HG03039 (cell line): ENCODE measurements at regions not wholly inside any gene's neighbourhood (a gene's known extent, or its start where the extent isn't known, plus 50 kb on each side); places are given as distances from the start of the nearest gene placed in this dataset.

Source experiments
- ATAC-seq: cut with Tn5 transposase; IDR thresholded peaks from one replicate; pipeline ENCODE4 v1.9.1; 2021; ENCODE audit warnings: mild to moderate bottlenecking, moderate library complexity; ENCODE audit not compliant: unreplicated experiment

DNA sequence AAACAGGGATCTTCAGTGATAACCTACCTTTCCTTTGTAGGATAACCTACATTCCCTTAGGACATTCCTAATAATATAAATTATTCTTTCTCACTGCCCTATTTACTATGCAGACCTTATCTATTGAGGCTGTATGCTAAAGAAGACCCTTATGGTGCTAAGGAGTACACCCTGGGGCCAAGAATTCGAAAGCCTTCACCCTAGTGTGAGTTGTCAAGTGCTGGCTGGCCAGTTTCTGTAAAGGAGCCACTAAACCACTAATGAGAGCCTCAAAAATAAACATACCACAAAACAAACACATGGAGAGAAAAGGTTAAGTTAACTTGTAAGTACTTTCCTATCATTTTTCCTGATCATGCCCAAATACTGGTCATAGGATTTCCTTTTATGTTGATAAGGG lies 315.0 kb upstream of the CAMK1G start:
- ATAC-seq = no peak

DNA sequence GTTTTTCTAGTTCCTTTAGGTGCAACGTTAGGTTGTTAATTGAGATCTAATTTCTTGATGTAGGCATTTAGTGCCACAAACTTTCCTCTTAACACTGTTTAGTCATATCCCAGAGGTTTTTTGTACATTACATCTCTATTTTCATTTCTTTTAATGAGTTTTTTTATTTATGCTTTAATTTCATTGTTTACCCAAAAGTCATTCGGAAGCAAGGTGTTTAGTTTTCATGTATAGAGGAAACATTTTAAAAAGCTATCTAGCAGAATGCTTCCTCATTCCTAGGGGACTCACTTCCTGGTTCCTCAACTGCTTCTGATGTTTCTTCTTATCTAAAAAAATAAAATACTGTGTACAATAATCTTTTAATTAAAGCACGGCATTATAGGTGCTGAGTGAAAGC lies 307.2 kb upstream of the CAMK1G start:
- no peak for ATAC-seq

DNA sequence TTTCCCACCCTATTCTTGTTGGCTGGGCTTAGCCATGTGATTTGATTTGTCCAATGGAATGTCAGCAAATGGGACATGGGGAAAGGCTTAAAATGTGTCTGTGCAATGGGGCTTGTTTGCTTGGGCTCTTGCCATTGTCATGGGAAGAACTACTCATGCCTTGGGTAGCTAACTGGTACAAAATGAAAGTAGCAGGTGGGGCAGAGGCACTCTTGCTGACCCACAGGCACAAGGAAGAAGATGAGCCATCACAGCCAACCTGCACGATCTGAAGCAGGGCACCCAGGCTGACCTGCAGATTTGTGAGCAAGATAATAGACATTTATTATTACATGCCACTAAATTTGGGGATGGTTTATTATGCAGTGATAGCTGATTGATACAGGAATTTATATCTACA lies 305.9 kb upstream of the CAMK1G start:
- no peak for ATAC-seq

DNA sequence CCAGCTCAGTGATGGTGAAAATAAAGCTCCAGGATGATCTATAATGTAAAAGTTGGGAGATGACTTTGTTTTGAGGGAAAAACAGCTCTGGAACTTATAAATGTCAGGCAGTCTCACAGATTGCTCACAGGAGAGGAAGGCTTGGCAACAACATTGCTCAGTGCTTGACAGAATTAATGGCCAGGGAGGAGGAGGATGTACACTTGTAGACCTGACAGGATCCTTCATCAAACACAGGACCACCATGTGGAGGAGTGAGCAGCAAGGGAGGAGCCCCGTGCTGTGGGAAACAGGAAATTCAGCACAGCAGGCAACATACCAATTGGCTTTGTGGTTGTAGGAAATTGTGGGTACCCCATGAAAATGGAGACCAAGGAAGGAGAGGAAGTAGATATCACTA lies 291.8 kb upstream of the CAMK1G start:
- no peak for ATAC-seq

DNA sequence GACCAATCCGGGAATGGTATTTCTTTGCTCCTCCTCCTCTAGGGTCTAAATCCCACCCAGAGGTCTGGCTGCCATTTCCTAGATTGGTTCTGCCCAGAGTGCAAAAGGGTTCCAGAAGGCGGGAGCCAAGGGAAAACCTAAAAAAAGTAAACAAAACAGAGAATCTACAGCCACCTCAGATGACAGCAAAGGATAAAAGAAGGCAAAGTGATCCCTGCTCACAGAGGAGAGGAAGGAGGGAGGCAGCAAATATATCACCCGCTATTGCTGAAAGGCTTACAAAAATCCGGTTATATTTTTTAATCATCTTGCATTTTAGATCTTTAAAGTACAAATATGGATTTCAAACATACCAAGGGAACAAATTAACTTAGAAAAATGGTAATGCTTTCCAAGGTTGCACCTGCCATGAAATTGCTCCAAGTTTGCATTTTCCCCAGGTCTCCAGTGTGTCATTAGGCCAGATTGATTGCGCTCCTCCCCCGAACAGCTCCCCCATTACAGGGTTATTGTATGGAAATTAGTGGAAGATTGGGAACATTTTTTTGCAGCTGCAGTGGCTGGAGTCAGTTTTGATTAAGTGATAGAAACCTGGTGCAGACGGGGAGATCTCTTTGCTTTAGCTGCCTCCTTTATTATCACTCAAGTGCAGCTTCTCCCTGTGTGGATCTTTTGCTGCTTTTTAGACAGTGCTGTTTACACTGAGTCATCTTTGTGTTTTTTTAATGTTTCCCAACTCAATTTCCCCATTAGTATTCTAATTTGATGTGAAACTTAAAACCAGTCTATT lies 280.5 kb upstream of the CAMK1G start:
- no peak for ATAC-seq

DNA sequence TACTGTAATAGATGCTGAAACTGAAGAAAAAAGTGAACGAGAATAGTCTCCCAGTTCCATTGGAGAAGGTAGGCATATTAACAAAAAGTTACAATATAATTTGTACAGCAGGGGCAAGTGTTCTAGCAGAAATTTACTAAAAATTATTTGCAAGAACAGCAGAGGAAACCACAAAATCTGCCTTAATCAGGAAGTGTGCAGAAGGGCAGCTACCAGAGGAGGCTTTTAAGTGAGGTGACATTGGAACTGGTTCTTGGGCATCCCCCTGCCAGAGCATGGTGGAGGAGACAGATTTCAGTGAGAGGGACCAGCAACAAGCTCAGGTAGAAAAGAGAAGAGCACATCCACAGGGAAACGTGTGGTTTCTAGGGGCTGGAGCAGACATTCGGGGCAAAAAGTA lies 279.3 kb upstream of the CAMK1G start:
- ATAC-seq = no peak

DNA sequence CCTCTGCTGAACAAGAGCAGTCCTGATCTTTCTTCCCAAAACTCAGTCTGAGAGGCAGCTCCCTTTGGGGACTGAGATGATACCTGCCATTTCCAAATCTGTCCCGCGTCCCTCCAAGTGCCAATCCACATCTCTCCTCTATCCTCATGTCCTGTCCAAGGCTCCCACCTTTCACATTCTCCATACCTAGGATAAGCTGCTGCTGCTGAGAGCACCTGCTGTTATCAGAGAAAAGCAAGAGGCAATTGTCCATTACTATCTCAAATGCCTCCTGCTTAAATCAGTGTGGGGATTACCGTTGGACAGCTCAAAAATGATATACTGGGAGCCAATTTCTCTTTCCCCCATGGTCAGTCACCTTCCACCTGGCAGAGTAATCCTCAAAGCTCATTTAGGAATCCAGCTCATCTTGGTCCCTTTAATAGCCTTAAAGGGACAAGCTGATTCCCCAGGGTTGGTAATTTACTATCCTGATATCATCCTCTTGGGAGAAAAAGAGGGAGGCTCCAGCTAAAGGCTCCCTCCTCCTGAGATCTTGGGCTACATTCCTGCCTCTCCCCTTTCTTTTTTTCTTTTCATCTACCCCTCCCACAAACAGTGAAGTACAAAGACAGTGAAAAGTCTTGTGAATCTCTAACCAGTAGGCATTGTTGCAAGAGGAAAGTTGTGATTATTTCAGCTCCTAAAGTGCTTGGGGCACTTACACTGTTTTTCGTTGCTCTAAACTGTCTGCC lies 278.1 kb upstream of the CAMK1G start:
- ATAC-seq = no peak

DNA sequence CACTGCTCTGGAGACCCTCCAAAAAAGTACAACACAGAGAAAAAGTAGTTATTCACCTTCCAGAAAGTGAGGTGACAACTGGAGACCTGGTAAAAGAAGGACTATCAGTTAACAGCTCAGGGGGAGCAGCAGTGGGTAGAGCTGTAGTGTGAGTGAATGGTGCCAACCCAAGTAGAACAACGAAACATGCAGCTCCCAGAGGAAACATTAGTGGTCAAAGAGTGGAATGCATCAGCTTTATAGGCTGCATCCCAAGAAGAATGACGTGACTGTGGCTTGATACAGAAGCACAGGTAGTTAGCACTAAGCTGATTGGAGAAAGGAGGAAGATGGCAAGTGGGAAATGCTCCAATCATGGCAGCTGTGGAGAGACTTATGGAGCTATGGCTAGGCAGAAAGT lies 275.7 kb upstream of the CAMK1G start:
- no peak for ATAC-seq

DNA sequence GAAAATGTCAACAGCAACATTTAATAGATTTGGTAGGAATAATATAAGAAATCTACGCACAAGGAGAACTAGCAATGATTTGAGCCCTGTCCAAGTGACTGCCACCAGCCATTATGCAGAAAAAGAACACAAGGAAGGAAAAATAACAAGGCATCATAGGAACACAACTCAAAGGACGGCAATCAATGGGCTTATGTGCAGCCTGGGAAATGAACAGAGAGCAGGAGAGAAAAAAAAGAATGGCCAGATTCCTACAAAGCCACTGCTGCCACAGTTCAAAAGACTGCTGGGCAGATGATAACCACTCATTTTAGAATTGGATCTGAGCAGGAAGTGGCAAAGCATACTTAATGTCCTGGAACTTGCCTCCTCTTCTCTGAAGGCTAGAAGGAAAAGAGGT lies 274.3 kb upstream of the CAMK1G start:
- ATAC-seq = no peak

DNA sequence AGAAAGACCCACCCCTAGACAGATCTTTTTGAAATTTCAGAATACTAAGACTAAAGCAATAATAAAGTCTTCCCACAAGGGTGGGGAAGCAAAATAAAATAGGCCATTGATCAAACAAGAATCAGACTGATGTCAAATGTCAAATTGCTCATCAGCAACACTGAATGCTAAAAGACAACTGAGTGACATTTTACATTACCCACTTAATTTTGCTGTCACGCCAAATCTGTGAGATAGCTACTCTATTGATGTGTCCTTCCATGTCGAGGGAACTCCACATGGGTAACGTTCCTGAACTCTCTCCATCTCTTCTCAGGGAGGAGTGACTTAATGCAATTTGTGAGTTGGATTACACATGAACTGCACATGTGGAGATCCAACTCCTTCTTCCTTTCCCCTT lies 271.7 kb upstream of the CAMK1G start:
- no peak for ATAC-seq

DNA sequence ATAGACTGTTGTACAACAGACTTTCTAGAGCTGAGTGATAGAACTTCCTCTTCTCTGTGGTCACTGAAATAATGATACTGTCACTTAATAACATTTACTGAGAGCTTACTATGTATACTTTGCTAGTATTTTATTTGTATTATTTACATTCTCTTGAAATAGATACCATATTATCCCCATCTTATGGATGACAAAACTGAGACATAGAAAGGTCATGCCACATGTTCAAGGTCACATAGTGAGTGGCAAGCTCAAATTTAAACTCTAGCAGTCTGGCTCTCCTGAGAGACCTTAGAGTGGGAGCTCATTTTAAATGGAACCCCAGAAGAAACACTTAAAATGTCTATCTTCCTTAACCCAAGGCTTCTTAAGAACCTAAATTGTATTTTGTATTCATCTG lies 266.6 kb upstream of the CAMK1G start:
- no peak for ATAC-seq

DNA sequence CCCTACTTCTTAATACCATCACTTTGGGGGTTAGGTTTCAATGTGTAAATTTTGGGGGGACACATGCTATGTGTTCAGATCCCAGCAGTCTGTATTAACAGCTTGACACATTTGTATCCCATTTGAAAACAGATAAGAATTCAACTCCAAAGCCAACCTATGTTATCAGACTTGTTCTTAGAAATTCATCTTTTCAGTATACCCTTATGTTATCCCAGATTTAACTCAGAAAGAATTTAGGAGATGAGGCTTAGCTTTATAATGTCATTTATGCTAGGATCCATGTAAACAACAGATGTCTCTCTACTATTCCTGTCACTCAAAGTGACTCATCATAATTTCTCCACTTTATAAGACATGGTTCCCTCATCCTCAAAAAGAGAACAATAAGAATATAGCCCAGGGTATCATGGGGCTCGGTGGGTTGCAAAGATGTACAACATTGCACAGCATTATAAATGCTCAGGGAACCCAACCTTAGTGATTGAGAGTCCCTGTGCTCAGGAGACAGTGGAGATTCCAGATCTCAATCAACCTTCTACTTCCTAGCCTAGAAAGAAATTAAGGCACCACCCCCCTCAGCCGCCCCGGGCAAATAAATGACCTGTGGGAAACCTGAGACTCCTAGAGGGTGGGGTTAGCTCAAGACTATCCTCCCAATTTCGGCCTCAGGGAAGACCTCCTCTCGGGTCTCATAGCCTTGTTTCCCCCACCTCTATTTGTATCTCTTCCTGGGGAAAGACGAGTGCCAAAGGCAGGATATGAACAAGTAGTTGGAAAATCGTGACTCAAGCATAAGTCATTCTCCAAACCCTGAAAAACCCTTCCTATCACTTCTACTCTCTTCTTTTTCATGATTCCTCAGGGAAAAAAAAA lies 265.1 kb upstream of the CAMK1G start:
- no peak for ATAC-seq

DNA sequence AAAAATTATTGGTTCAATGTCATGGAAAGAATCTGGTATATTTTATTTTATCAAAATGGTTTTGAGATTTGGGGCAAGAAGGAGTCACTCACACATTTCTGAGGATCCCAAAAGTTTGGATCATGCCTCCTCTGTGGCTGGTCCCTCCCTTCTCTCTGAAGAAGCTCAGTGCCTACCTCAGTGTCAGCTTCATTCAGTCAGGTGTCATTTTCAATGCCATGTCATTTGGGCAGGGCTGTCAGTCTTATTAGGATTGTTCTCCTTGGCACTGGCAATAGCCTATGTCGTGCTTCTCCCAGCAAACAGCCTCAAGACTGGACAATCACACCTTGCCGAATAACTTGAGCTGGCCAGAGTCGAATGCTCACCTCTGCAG lies 264.5 kb upstream of the CAMK1G start:
- no peak for ATAC-seq

DNA sequence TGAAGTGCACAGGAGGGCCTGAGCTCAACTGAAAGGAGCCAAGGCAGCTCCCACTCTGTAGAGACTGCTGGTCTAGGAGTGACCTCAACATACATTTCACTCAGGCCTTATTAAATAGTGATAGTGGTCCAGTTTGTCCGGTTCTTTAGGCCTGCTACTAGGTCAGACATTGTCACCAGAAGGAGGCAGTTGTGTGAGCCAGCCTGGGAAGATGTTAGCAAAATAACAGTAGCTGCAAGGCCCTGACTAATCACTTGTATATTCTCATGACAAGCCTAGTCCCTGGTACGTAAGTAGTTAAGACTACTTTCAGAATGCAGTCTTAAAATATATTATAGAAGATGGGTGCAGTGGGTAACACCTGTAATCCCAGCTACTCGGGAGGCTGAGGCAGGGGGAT lies 264.0 kb upstream of the CAMK1G start:
- ATAC-seq = no peak

DNA sequence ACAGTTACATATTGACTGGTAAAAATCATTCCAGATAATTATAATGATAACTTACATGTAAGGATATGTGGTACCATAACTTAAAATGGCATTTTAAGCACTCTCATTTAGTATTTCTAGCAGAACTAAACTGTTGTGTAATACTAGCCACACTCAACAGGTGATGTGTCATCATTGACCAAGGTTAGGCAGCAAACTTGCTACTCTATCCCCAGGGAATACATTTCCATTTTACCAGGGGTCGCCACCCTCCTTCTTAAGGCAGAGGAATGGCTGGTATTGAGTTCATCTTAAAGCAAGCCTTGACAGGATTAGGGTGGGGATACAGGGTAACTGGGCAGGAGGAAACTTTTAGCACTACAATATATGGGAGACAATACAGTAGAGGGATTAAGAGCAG lies 259.8 kb upstream of the CAMK1G start:
- ATAC-seq = no peak

DNA sequence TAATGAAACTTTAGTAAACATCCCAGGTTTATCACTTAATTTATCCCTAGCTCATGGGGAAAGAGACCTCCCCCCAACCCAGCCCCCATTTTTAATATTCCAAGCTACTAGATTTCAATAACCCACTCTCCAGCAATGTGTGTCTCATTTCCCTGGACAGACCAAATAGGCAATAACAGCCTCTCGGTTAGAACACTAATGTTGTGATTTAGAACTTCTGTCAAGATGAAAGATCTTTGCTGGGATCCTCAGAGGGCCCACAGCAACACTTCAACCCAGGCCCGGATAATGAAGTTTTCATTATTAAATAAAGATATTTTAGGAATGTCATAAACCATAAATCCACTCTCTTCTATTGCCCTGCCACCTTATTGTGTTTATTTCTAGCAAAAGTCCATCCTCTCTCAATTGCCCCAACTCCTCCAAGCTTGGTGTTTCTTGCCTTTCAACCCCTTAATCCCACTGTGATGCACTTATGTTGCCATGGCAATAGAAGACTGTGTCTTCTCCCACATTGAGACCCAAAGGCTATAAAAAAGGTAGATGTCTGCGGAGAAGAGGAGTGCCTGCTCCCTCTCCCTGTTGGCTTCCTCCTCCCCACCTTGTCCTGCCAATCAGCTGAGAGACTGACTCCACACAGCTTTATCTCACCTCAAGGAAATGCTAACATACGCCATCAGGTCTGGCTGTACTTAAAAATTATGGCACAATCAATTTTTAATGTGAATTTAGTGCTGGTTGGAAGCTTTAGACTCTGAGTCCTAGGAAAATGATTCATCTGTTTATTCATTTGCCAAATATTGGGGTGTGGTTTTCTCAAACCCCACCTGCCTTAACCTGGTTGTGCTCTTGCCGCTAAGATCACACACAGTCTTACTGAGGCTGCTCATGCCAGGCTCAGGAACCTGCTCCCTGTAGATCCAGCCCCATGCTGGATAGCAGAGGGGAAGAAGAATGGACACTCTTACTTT lies 258.3 kb upstream of the CAMK1G start:
- ATAC-seq = no peak

DNA sequence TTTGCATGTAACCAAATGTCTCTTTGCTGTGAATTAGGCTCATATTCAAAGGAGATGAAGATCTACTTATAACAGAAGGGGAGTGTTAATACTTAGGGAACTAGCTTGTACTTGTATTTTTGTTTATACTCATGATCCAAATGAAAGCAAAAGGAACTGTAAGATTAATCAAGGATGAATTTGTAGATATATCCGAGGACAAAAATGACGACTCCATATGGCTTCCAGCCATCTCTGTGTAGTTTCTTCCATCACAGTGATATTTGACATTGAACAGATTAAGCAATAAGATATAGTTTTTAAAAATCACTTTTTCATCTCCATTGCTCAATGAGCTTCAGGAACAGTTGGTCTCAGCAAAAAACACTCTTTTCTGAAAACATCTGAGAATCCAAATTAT lies 257.4 kb upstream of the CAMK1G start:
- ATAC-seq = no peak

DNA sequence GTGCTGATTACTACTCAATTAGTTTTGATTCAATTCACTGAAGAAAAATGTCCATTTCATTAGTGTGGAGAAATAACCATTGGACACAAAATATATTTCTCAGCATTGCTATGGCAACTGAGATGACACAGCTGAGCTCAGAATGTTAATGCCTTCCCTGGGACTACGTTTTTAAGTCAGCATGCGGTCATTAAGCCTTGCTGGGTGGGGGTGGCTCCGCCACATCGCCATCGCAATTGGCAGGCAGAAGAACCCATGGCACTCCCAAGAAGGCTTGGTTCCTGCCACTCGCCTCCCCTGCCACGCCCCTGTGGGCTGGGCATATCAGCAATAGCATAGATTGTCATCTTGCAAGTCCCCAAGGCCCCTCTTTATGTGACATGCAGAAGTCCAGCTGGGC lies 256.7 kb upstream of the CAMK1G start:
- ATAC-seq = no peak

DNA sequence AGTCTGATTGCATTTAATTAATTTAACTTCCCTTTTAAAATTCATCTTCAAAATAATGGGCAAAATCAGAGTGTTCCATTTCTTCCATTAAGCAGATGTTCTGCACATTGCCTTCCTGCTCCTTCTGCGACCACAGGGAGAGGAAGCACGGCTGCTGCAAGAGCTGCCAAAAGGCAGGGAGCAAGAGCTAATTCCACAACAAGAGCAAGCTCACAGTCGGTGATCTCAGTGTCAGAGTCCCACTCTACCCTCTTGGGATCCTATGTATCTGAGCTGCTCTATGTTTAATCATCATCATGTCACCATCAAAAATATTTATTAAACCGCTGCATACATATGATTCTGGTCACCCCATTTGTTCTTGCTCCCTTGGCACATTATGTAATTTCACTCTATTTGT lies 255.3 kb upstream of the CAMK1G start:
- ATAC-seq = no peak

DNA sequence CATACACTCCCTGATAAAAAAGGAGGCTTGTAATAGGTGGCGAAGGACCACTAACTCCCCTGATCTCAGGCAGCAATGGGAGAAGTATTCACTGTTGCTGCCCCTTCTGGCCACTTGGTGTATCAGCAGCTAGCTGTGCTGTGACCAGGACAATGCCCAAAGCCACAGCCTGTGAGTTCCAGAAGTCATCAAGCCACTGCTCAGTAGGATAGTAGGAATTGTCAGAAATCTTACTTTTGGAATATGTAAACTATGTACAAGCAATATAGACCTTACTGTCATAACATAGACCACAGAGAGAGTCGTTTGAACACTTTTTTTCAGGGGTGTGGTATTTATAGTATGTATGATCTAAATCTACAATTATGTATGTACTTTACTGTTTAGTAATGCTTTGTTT lies 248.3 kb upstream of the CAMK1G start:
- ATAC-seq = peak; percentile 72

DNA sequence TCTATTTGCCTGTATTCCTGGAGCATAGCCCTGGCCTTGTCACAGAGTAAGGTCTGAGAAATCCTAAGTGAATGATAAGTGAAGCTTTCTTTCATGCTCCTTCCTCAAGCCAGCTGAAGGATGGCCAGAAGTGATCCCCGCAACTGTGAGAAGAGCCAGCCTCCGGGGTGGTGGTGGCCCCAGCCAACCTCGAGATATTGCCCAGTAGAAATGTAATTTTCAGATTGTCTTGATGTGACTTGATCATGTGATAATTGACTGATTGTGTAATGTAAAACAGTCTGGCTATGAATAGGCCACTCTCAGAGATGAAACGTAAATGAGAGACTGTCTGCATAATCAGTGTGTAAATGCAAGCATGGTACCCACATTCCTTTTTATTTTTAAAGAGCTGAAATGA lies 242.4 kb upstream of the CAMK1G start:
- no peak for ATAC-seq
